Heart left ventricle (tissue), 13 donors: ENCODE measurements at regions not wholly inside any gene's neighbourhood (a gene's known extent, or its start where the extent isn't known, plus 50 kb on each side); places are given as distances from the start of the nearest gene placed in this dataset.

ENCODE experiments used
- CTCF ChIP-seq, 12 donors: fragments of 200-600 bp; sonication (generic) in 4 of 12; IDR thresholded peaks; one replicate each; pipeline versions ENCODE4 v1.5.0 to v1.8.0; 2018 to 2022; ENCODE audit warnings: antibody characterized with exemption in 12 of 12, mild to moderate bottlenecking in 5 of 12
- POLR2A ChIP-seq, 2 donors: fragments of 450-650 bp; IDR thresholded peaks; one replicate each; pipeline ENCODE4 v1.6.1; 2017; ENCODE audit warnings: antibody characterized with exemption in 2 of 2, mild to moderate bottlenecking in 2 of 2, moderate library complexity in 2 of 2
- donor health status: ischemic (EF 13 %, LVEDD 7.1; RV severe dilation, severe dysfunction).
- donor health status: DM: no; HTN: yes; CAD: no.
- donor health status: DM: no; HTN: no; CAD: no.
- donor health status: ischemic (EF 25% LVEDD 6.9; RV normal size, moderate dysfunction).
- donor health status: ischemic (EF 25% LVEDD 5.7; RV mildly dilated, moderate dysfunction).
- donor health status: ischemic (EF 35%, LVEDD 5.7; RV mildly dilated, moderate dysfunction).
- donor health status: nonischemic (EF 11% LVEDD 7.7; RV severe dilation, severe dysfunction).
- donor health status: DM: yes; HTN: yes; CAD: no.
- donor health status: PGD.
- donor health status: ischemic (EF 29% LVEDD 5.4; RV normal size, mild dysfunction).
- donor health status: nonischemic (EF 23%, LVEDD 6.1; RV moderate dilation, normal function).

GRCh38 chr12:81015510-81015909 is 62.4 kb upstream of the ACSS3 start:
- TF ChIP-seq CTCF (IDR thresholded peaks at IDR 0.05) (no peak), POLR2A (IDR thresholded peaks at IDR 0.05) (no peak)
